H7 (cell line): ENCODE measurements at regions not wholly inside any gene's neighbourhood (a gene's known extent, or its start where the extent isn't known, plus 50 kb on each side); places are given as distances from the start of the nearest gene placed in this dataset.

ENCODE experiments used
- DNase-seq: peaks from one replicate; pipeline ENCODE4 v3.0.0; 2012
- H3K27me3 ChIP-seq: 2 replicates; pipeline ENCODE4 v1.6.0; 2011; ENCODE audit warnings: mild to moderate bottlenecking, low read length; ENCODE audit not compliant: control insufficient read depth, insufficient read depth
- H3K36me3 ChIP-seq: replicated peaks from 2 replicates; pipeline ENCODE4 v1.5.1; 2011; ENCODE audit warnings: low read length; ENCODE audit not compliant: control insufficient read depth, insufficient read depth
- H3K4me3 ChIP-seq: 2 replicates; pipeline ENCODE4 v1.5.1; 2011; ENCODE audit warnings: low read depth, mild to moderate bottlenecking, control low read depth, low read length, moderate library complexity; ENCODE audit not compliant: insufficient read depth

DNA sequence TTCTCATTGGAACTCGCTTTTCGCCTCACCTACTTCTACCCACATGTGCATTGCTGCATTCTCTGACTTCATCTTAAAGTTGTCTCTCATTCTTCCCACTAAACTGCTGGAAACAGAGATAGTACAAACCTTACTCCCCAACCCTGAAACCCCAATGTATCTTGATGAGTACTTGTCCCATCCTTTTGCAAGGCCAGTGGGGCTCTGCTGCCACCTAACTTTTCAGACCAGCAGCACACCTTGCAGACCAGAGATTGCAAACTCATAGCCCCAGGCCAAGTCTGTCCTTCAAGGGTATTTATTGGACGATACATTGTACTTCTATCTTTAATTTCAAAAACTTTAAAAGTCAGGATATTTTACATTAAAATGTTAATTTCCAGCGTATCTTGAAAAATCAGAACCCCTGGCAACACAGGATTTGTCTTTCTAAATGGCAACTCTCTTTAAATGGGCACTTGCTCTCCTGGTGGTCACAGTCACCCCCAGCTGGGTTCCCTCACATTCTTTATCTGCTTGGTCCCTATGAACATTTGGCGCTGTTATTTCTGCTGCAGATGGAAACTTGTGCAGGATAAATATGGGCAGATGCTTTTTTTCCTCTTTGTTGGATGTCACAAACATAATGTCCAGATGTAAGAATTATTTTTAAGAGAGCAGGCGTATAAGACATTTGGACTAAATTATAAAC lies 83.9 kb downstream of the SOD2 start:
- Histone ChIP-seq H3K27me3 (no peaks in the 10 kb centered on the region), H3K36me3 (no peaks in the 10 kb centered on the region), H3K4me3 (no peak overlapping the region)
- peak; percentile 70 for DNase-seq

DNA sequence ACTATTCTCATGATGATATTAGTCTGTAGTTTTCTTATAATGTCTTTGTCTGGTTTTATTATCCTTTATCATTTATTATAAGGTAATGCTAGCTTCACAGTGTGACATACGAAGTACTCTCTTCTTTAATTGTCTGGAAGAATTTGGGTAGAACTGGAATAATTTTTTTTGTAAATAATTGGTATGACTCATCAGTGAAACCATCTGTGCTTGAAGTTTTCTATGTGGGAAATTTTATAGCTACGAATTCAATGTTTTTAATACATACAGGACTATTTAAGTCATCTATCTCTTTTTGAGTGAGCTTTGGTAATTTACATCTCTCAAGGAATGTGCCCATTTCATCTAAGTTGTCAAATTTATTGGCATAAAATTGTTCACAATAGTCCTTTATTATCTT lies 86.3 kb downstream of the SOD2 start:
- no peak overlapping the region for H3K4me3 ChIP-seq
- H3K27me3 ChIP-seq, result no peaks in the 10 kb centered on the region
- no peaks in the 10 kb centered on the region for H3K36me3 ChIP-seq
- DNase-seq, result no peak

DNA sequence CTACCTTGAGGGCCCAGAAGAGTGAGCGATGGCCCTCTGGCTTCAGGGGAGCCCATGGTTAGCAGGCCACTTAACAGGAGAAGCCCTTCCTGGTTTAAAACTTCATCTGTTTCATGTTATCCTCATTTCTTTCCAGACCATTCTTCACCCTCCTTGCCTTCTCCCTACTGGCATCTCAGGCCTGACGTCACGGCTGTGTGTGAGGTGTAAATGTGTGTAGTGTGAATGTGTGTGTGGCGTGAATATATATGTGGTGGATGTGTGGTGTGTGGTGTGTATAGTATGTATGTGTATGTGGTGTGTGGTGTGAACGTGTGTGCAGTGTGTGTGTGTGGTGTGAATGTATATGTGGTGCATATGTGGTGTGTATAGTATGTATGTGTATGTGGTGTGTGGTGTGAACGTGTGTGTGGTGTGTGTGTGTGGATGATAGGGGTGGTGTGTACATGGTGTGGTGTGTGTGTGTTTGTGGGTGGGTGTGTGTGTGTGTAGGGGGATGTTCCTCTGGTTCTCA lies 88.5 kb downstream of the SOD2 start:
- DNase-seq, result no peak

DNA sequence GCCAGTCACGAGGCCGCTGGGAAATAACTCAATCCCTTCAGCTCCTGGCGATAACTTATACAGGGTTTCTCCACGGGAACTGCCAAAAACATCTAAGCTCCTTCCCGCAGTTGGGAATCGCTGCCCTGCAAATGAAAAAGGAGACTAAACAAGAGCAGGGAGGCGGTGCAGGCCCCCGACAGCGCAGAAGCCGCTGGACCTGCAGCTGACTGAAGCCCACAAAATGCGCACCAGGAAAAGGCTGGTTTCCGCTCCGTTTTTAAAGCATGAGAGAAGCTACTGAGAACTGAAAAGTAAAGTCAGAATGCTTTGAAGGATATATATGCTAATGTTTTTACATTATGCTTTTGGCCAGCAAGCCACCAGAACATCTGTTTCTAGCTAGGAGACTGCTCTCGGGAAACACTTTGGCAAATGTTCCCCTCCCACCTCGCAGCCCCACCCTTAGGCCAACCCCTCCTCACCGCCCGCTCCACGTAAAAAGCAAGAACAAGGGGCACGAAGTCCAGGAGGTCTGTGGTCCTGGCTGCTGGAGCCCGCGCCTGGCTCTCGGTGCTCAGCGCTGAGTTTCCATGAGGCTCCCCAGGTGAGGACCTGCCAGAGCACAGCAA lies 90.5 kb downstream of the SOD2 start:
- H3K27me3 ChIP-seq, result no peaks in the 10 kb centered on the region
- DNase-seq, result no peak
- H3K4me3 ChIP-seq, result no peak overlapping the region
- H3K36me3 ChIP-seq, result no peaks in the 10 kb centered on the region

More for the DNA sequence above, 88.5 kb downstream of the SOD2 start:
- no peak overlapping the region for H3K4me3 ChIP-seq
- no peaks in the 10 kb centered on the region for H3K36me3 ChIP-seq
- no peaks in the 10 kb centered on the region for H3K27me3 ChIP-seq

DNA sequence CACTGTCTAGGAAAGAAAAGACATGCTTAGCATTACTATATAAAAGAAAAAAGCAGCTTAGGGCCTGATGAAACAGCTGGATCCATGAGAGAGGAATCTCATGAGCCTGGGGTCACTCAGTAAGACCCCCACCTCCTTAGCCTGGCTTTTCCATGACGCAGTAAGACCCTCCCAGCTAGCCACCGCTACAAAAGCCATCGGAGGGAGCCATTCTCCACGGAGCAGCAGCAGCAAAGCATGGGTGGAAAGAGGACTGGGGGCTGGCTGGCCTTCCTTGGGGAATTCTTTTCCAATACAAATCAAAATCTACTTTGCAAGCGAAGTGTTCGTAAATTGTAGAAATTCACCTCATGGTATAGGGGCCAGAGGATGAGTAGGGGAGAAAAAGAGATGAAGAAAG lies 91.8 kb downstream of the SOD2 start:
- Histone ChIP-seq H3K36me3 (no peaks in the 10 kb centered on the region), H3K27me3 (no peaks in the 10 kb centered on the region), H3K4me3 (no peak overlapping the region)
- peak; percentile 37 for DNase-seq

DNA sequence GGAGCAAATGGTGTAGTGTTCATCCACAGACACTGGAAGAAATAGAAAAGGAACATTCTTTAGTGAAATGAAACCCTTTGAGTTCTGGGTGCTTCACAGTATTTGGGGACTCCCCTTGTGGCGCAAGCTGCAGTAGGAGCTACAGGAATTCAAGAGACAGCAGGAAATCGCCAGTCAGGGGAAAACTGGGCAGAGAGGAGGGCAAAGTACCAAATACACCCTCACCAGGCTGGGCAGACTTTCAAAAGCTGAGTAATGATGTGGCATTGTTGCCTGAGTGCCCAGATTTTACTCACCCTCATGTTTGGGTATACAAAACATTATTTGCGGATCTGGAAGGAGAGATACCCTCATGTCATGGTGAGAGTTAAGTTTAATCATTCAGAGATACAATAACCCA lies 97.9 kb downstream of the SOD2 start:
- H3K27me3 ChIP-seq, result no peaks in the 10 kb centered on the region
- H3K36me3 ChIP-seq, result no peaks in the 10 kb centered on the region
- H3K4me3 ChIP-seq, result no peak overlapping the region
- no peak for DNase-seq

DNA sequence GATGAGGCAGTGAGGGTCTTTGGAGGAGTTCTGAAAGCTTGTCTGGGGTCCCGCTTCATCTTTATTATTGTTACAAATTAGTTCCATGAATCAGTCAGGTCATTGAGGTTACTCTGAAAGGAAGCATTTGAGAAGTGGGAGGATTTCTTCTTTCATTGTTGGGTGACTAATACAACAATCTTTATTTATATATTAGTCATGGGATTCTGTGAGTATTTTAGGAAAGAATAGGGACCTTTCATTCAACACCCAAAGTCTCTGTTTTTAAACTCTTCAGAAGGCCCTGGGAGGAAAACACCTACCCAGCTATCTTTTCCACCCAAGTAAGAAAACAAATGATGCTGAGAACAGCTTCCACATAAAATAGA lies 98.3 kb downstream of the SOD2 start:
- Histone ChIP-seq H3K36me3 (no peaks in the 10 kb centered on the region), H3K4me3 (no peak overlapping the region), H3K27me3 (no peaks in the 10 kb centered on the region)
- DNase-seq, result no peak

DNA sequence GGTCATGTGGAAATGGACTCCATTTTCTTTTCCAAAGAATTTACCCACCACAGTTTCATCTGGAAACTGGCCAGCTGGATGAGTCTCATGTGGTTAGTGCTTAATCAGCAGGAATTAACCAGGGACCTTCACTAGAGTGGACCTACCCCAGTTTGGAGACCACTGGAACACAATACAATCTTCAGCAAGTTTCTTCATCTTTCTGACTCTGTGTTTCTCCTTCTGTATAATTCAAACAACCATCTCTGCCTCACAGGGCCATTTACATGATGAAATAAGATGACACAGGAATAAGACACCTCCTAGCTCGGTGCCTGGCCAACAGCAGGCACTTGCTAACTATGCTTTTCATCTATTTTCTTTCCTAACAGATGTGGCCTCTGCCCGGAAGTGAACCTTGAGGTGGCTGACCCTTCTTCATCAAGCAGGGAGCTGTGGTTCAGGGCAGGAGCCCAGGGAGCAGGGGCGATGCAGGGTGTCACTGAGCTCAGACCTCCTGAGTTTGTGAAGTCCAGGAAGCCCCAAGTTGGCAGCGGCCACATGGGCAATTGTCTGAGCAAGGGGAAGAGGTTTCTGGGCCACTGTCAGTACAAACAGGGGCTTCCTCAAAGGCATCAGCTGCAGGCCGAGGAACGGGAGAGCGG lies 98.8 kb downstream of the SOD2 start:
- H3K27me3 ChIP-seq, result no peaks in the 10 kb centered on the region
- no peaks in the 10 kb centered on the region for H3K36me3 ChIP-seq
- no peak overlapping the region for H3K4me3 ChIP-seq
- no peak for DNase-seq

DNA sequence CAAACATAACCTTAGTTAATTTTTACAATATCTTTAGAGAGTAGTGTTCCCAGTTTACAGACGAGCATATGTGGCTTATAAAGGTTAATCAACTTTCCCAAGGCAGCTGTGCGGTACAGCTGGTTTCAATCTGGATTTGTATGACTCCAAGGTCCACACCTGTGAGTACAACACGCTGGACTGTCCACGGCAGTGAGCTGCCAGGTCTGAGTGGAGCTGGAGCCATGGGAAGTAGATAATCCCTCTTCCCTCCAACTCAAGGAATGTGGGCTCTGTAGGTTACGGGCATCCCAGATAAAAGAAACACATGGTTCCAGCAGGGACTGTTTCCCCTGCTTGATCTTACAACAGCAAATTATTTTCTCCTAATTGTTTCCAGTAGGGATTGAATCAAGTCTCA lies 102.2 kb downstream of the SOD2 start:
- Histone ChIP-seq H3K36me3 (no peaks in the 10 kb centered on the region), H3K27me3 (no peaks in the 10 kb centered on the region), H3K4me3 (no peak overlapping the region)
- DNase-seq, result no peak

DNA sequence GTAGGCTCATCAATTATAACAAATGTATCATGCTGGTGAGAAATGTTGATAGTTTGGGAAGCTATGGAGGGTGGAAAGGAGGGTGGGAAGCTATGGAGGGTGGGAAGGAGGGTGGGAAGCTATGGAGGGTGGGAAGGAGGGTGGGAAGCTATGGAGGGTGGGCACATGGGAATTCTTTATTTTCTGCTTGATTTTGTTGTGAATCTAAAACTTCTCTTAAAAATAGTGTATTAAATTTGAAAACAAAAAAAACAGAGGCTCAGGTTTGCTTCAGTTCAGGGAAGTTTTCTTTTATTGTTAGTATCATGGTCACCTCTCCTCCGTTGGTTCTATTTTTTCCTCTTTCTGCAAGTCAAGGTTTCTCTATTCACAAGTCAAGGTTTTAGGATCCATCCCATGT lies 106.4 kb downstream of the SOD2 start:
- no peak for DNase-seq
- Histone ChIP-seq H3K4me3 (no peak overlapping the region), H3K36me3 (no peaks in the 10 kb centered on the region), H3K27me3 (no peaks in the 10 kb centered on the region)

DNA sequence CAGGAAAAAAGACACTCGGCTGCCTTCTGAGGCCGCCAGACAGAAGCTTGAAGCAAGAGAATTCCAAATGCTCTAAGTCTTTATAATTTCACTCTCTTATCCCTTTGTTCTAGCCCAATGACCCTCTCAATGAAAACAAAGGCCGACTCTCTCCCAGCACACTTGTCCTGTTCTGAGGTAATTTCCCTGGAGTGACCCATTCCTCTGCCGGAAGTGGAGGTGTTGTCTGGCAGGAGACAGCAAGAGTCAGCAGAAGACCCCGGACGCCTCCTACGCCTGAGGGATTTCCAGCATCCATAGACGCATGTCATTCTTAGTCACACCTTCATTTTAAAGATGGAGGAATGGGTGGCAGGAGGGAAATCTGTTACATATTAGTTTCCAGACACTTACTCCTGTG lies 110.3 kb downstream of the SOD2 start:
- no peaks in the 10 kb centered on the region for H3K27me3 ChIP-seq
- no peak overlapping the region for H3K4me3 ChIP-seq

DNA sequence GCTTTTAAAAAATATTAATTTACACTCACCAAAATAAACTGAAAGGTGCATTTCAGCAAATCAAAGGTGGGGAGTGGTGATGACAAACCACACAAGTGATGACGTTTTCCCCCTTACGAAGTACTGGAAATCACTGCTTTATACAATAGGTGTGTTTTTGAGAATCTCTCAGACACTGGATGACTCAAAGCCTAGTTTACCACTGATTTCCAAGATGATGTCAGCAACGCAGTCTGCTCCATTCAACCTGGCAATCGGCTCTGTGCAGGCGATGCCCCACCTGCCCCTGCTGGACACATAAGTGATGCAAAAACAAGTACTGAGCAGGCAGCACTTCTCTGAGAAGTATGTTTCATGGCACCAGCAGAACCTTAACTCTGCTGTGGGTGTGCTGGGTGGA lies 114.4 kb downstream of the SOD2 start:
- Histone ChIP-seq H3K4me3 (no peak overlapping the region), H3K36me3 (no peaks in the 10 kb centered on the region), H3K27me3 (no peaks in the 10 kb centered on the region)
- DNase-seq, result no peak

More for the DNA sequence above, 110.3 kb downstream of the SOD2 start:
- no peak for DNase-seq
- no peaks in the 10 kb centered on the region for H3K36me3 ChIP-seq

DNA sequence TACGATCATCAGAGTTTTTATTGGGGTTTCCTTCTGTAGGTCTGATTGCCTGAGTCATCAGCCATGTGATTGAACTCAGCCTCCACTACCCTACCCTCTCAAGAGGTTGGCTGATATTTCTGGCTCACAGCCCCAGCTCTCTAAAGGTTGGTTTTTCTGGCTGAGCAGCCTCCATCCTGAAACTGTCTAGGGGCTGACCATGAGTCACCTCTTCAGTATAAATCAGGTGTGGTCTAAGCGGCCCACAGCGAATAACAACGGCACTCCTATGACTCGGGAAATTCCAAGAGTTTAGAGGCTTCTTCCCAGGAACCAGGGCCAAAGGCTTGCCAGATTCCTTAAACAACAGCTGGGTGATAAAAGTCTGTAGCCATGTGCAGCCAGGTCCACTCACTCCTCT lies 115.5 kb downstream of the SOD2 start:
- DNase-seq, result no peak
- H3K36me3 ChIP-seq, result no peaks in the 10 kb centered on the region
- no peak overlapping the region for H3K4me3 ChIP-seq
- no peaks in the 10 kb centered on the region for H3K27me3 ChIP-seq

DNA sequence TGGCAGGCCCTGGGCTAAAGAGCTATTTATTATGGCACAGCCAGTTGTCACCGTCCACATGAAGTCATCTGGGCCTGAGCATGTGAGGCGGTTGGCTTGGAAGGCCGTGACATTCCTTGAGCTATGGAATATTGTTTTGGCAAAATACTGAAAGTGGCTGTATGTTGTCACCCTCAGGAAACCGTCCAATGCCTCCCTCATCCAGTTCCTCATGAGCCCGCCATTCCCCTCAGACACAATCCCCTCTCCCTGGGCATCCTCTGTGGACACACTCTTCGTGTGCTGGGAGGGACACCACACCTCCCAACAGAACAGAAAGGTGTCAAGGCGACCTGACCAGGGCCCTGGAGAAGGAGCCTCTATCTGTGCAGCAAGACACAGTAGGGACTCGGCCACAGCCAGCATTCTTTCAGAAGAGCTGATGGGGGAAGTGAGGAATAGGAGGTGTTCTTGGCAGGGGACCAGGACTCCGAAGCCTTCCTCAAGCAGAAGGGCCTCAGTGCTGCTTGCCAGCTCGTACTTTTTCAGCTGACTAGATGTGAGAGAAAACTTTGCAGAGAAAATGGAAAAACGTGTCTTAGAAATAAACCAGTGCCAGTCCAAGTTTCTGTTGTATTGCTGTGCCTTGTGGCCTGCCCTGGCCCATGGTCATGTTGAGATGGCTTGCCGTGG lies 120.5 kb downstream of the SOD2 start:
- no peak for DNase-seq
- no peak overlapping the region for H3K4me3 ChIP-seq
- no peaks in the 10 kb centered on the region for H3K27me3 ChIP-seq
- H3K36me3 ChIP-seq, result no peaks in the 10 kb centered on the region
